ENCODE measurements at regions not wholly inside any gene's neighbourhood (a gene's known extent, or its start where the extent isn't known, plus 50 kb on each side); places are given as distances from the start of the nearest gene placed in this dataset.

- TF ChIP-seq NRF1 (IDR thresholded peaks at IDR 0.05; ENCODE audit: low read depth, low read length) (no peak), CTCF (IDR thresholded peaks at IDR 0.05; ENCODE audit: control extremely low read depth in 1 of 3, insufficient read depth in 1 of 3, low read depth in 1 of 3, low read length in 3 of 3) (no peak), EGR1 (IDR thresholded peaks at IDR 0.05; ENCODE audit: borderline replicate concordance, low read depth, low read length) (no peak)
These were observed 93.5 kb upstream of the THBS1 start for GRCh38 chr15:39487458-39487735.
